ENCODE measurements at regions not wholly inside any gene's neighbourhood (a gene's known extent, or its start where the extent isn't known, plus 50 kb on each side); places are given as distances from the start of the nearest gene placed in this dataset.
A peak's percentile ranks its signal among the peaks of the same experiment; 100 is the strongest.

DNA sequence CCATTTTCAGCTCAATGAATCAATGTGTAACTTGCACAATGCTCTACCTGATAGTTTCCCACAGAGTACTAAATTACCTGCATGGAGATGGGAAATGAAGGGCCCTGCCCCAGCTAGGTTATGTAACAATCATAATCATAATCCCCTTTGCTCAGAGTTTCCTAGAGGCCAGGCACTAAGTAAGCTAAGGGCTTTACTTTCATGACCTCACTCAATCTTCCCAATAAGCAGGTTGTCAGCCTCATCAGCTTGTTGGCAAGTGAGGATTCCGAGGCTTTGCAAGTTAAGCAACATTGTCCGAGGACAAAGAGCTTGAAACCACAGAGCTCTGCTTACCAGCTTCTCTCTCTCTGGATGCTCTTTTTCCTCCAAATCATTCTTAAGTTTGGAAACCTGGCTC, 64.1 kb upstream of the NTPCR start:
- no peaks in the 10 kb centered on the region for H3K9me3 ChIP-seq (replicated peaks in 1 of 2; ENCODE audit: control insufficient read depth in 2 of 2, insufficient read depth in 1 of 2, low read depth in 1 of 2, low read length in 2 of 2)
- H2BK5ac ChIP-seq (ENCODE audit: low read length), result no peak overlapping the region
- DNase-seq (ENCODE audit: low spot score), result no peak
- no peak overlapping the region for H3K4me2 ChIP-seq (ENCODE audit: insufficient read depth, low read length, poor library complexity, severe bottlenecking)
- H4K91ac ChIP-seq (ENCODE audit: low read depth, low read length, poor library complexity), result no peak overlapping the region
- H2AK5ac ChIP-seq (ENCODE audit: low read depth, low read length), result no peak overlapping the region
- no peak overlapping the region for H4K8ac ChIP-seq (ENCODE audit: low read depth, low read length)
- H2AFZ ChIP-seq (ENCODE audit: low read length), result no peak overlapping the region
- no peak overlapping the region for H3K18ac ChIP-seq (ENCODE audit: low read length)
- H3K4me3 ChIP-seq (ENCODE audit: low read length in 2 of 2), result no peak overlapping the region
- H3K14ac ChIP-seq (ENCODE audit: low read length), result no peak overlapping the region
- no peak overlapping the region for H2BK15ac ChIP-seq (ENCODE audit: low read length)
- no peaks in the 10 kb centered on the region for H3K27me3 ChIP-seq (ENCODE audit: control insufficient read depth in 3 of 3, insufficient read depth in 3 of 3, low read depth in 1 of 3, low read length in 3 of 3)
- H3K9ac ChIP-seq (ENCODE audit: low read depth, low read length, poor library complexity), result no peak overlapping the region
- H2BK12ac ChIP-seq (ENCODE audit: low read length), result no peak overlapping the region
- no peak overlapping the region for H3K27ac ChIP-seq (replicated peaks; ENCODE audit: low read length)
- no peaks in the 10 kb centered on the region for H3K79me1 ChIP-seq (ENCODE audit: low read depth, low read length)
- H3K23ac ChIP-seq (ENCODE audit: low read depth, low read length, poor library complexity), result no peak overlapping the region
- no peak overlapping the region for H3K4ac ChIP-seq (ENCODE audit: low read length)
- no CpG with 5 or more reads among the region's 2 CpGs for WGBS, 2 donors (ENCODE audit: extremely low coverage in 2 of 2, insufficient read length in 2 of 2, insufficient replicate concordance in 1 of 2)
- H3K4me1 ChIP-seq (ENCODE audit: control insufficient read depth in 2 of 2, insufficient read depth in 1 of 2, low read depth in 1 of 2, low read length in 2 of 2), result peaks cover 2 to 3% of the 10 kb centered on the region in 2 donors
- no peak overlapping the region for H2BK120ac ChIP-seq (ENCODE audit: low read depth, low read length)
- no peaks in the 10 kb centered on the region for H3K36me3 ChIP-seq (replicated peaks in 1 of 2; ENCODE audit: control insufficient read depth in 2 of 2, insufficient read depth in 2 of 2, low read length in 2 of 2)

GRCh38 chr1:232890340-232890943, 60.0 kb upstream of the NTPCR start:
- Histone ChIP-seq H3K36me3 (replicated peaks in 1 of 2; ENCODE audit: control insufficient read depth in 2 of 2, insufficient read depth in 2 of 2, low read length in 2 of 2) (no peaks in the 10 kb centered on the region), H4K8ac (ENCODE audit: low read depth, low read length) (no peak overlapping the region), H2BK120ac (ENCODE audit: low read depth, low read length) (no peak overlapping the region), H3K79me1 (ENCODE audit: low read depth, low read length) (no peaks in the 10 kb centered on the region), H2BK5ac (ENCODE audit: low read length) (no peak overlapping the region), H2BK12ac (ENCODE audit: low read length) (no peak overlapping the region), H2BK15ac (ENCODE audit: low read length) (no peak overlapping the region), H3K4ac (ENCODE audit: low read length) (no peak overlapping the region), H3K4me2 (ENCODE audit: insufficient read depth, low read length, poor library complexity, severe bottlenecking) (no peak overlapping the region), H3K27ac (replicated peaks; ENCODE audit: low read length) (no peak overlapping the region), H3K4me3 (ENCODE audit: low read length in 2 of 2) (no peak overlapping the region), H2AK5ac (ENCODE audit: low read depth, low read length) (no peak overlapping the region), H3K27me3 (ENCODE audit: control insufficient read depth in 3 of 3, insufficient read depth in 3 of 3, low read depth in 1 of 3, low read length in 3 of 3) (no peaks in the 10 kb centered on the region), H3K9me3 (replicated peaks in 1 of 2; ENCODE audit: control insufficient read depth in 2 of 2, insufficient read depth in 1 of 2, low read depth in 1 of 2, low read length in 2 of 2) (peaks cover 2 to 3% of the 10 kb centered on the region in 2 donors), H3K14ac (ENCODE audit: low read length) (no peak overlapping the region), H4K91ac (ENCODE audit: low read depth, low read length, poor library complexity) (no peak overlapping the region), H3K4me1 (ENCODE audit: control insufficient read depth in 2 of 2, insufficient read depth in 1 of 2, low read depth in 1 of 2, low read length in 2 of 2) (peaks cover 2 to 3% of the 10 kb centered on the region in 2 donors), H3K18ac (ENCODE audit: low read length) (no peak overlapping the region), H2AFZ (ENCODE audit: low read length) (peak overlapping the region; percentile 8), H3K9ac (ENCODE audit: low read depth, low read length, poor library complexity) (no peak overlapping the region), H3K23ac (ENCODE audit: low read depth, low read length, poor library complexity) (no peak overlapping the region)
- DNase-seq (ENCODE audit: low spot score), result no peak
- no CpG with 5 or more reads among the region's 5 CpGs for WGBS, 2 donors (ENCODE audit: extremely low coverage in 2 of 2, insufficient read length in 2 of 2, insufficient replicate concordance in 1 of 2)

GRCh38 chr1:232891071-232891470, 59.3 kb upstream of the NTPCR start:
- H3K14ac ChIP-seq (ENCODE audit: low read length), result no peak overlapping the region
- no peaks in the 10 kb centered on the region for H3K27me3 ChIP-seq (ENCODE audit: control insufficient read depth in 3 of 3, insufficient read depth in 3 of 3, low read depth in 1 of 3, low read length in 3 of 3)
- no CpG with 5 or more reads among the region's 5 CpGs for WGBS, 2 donors (ENCODE audit: extremely low coverage in 2 of 2, insufficient read length in 2 of 2, insufficient replicate concordance in 1 of 2)
- H4K91ac ChIP-seq (ENCODE audit: low read depth, low read length, poor library complexity), result no peak overlapping the region
- peaks cover 2 to 3% of the 10 kb centered on the region in 2 donors for H3K9me3 ChIP-seq (replicated peaks in 1 of 2; ENCODE audit: control insufficient read depth in 2 of 2, insufficient read depth in 1 of 2, low read depth in 1 of 2, low read length in 2 of 2)
- H3K27ac ChIP-seq (replicated peaks; ENCODE audit: low read length), result no peak overlapping the region
- H3K36me3 ChIP-seq (replicated peaks in 1 of 2; ENCODE audit: control insufficient read depth in 2 of 2, insufficient read depth in 2 of 2, low read length in 2 of 2), result no peaks in the 10 kb centered on the region
- H2AK5ac ChIP-seq (ENCODE audit: low read depth, low read length), result no peak overlapping the region
- H3K79me1 ChIP-seq (ENCODE audit: low read depth, low read length), result no peaks in the 10 kb centered on the region
- H3K9ac ChIP-seq (ENCODE audit: low read depth, low read length, poor library complexity), result no peak overlapping the region
- peaks cover 2 to 3% of the 10 kb centered on the region in 2 donors for H3K4me1 ChIP-seq (ENCODE audit: control insufficient read depth in 2 of 2, insufficient read depth in 1 of 2, low read depth in 1 of 2, low read length in 2 of 2)
- H3K4me2 ChIP-seq (ENCODE audit: insufficient read depth, low read length, poor library complexity, severe bottlenecking), result no peak overlapping the region
- H2BK120ac ChIP-seq (ENCODE audit: low read depth, low read length), result no peak overlapping the region
- no peak overlapping the region for H3K23ac ChIP-seq (ENCODE audit: low read depth, low read length, poor library complexity)
- H2AFZ ChIP-seq (ENCODE audit: low read length), result peak overlapping the region; percentile 2
- no peak overlapping the region for H4K8ac ChIP-seq (ENCODE audit: low read depth, low read length)
- no peak overlapping the region for H3K4me3 ChIP-seq (ENCODE audit: low read length in 2 of 2)
- no peak overlapping the region for H3K4ac ChIP-seq (ENCODE audit: low read length)
- no peak overlapping the region for H2BK5ac ChIP-seq (ENCODE audit: low read length)
- H2BK15ac ChIP-seq (ENCODE audit: low read length), result no peak overlapping the region
- no peak overlapping the region for H3K18ac ChIP-seq (ENCODE audit: low read length)
- no peak for DNase-seq (ENCODE audit: low spot score)
- H2BK12ac ChIP-seq (ENCODE audit: low read length), result no peak overlapping the region

GRCh38 chr1:232891656-232892317, 58.6 kb upstream of the NTPCR start:
- WGBS, 2 donors (ENCODE audit: extremely low coverage in 2 of 2, insufficient read length in 2 of 2, insufficient replicate concordance in 1 of 2), result no CpG with 5 or more reads among the region's 6 CpGs
- Histone ChIP-seq H3K23ac (ENCODE audit: low read depth, low read length, poor library complexity) (no peak overlapping the region), H3K79me1 (ENCODE audit: low read depth, low read length) (no peaks in the 10 kb centered on the region), H3K4ac (ENCODE audit: low read length) (no peak overlapping the region), H3K9me3 (replicated peaks in 1 of 2; ENCODE audit: control insufficient read depth in 2 of 2, insufficient read depth in 1 of 2, low read depth in 1 of 2, low read length in 2 of 2) (peaks cover 2 to 3% of the 10 kb centered on the region in 2 donors), H3K9ac (ENCODE audit: low read depth, low read length, poor library complexity) (no peak overlapping the region), H4K8ac (ENCODE audit: low read depth, low read length) (no peak overlapping the region), H2AK5ac (ENCODE audit: low read depth, low read length) (no peak overlapping the region), H3K4me1 (ENCODE audit: control insufficient read depth in 2 of 2, insufficient read depth in 1 of 2, low read depth in 1 of 2, low read length in 2 of 2) (peaks cover 0 to 3% of the 10 kb centered on the region in 2 donors), H4K91ac (ENCODE audit: low read depth, low read length, poor library complexity) (no peak overlapping the region), H3K36me3 (replicated peaks in 1 of 2; ENCODE audit: control insufficient read depth in 2 of 2, insufficient read depth in 2 of 2, low read length in 2 of 2) (no peaks in the 10 kb centered on the region), H3K4me3 (ENCODE audit: low read length in 2 of 2) (no peak overlapping the region), H2BK5ac (ENCODE audit: low read length) (no peak overlapping the region), H3K27me3 (ENCODE audit: control insufficient read depth in 3 of 3, insufficient read depth in 3 of 3, low read depth in 1 of 3, low read length in 3 of 3) (no peaks in the 10 kb centered on the region), H2AFZ (ENCODE audit: low read length) (no peak overlapping the region), H3K18ac (ENCODE audit: low read length) (no peak overlapping the region), H3K27ac (replicated peaks; ENCODE audit: low read length) (no peak overlapping the region), H2BK12ac (ENCODE audit: low read length) (no peak overlapping the region), H3K14ac (ENCODE audit: low read length) (no peak overlapping the region), H2BK120ac (ENCODE audit: low read depth, low read length) (no peak overlapping the region), H3K4me2 (ENCODE audit: insufficient read depth, low read length, poor library complexity, severe bottlenecking) (no peak overlapping the region), H2BK15ac (ENCODE audit: low read length) (no peak overlapping the region)
- DNase-seq (ENCODE audit: low spot score), result no peak

Measured in neuronal stem cell (in vitro differentiated cells).